Neural cell (in vitro differentiated cells): ENCODE measurements at regions not wholly inside any gene's neighbourhood (a gene's known extent, or its start where the extent isn't known, plus 50 kb on each side); places are given as distances from the start of the nearest gene placed in this dataset.

Experiments used
- H2AFZ ChIP-seq: fragments of 200-600, 300-800 bp; sonication (generic), shearing (Covaris generic); 2 replicates; pipeline ENCODE4 v1.6.0; 2014; ENCODE audit warnings: low read depth, mild to moderate bottlenecking, antibody characterized with exemption, low read length, moderate library complexity
- H3F3A ChIP-seq: fragments of 200-600 bp; shearing (Covaris generic); 2 replicates; pipeline ENCODE4 v1.6.1; 2016; ENCODE audit warnings: mild to moderate bottlenecking, moderate library complexity, mixed read lengths, antibody characterized with exemption, low read length; ENCODE audit not compliant: insufficient read depth, poor library complexity, severe bottlenecking
- H3K27ac ChIP-seq: fragments of 200-600, 300-800 bp; sonication (generic), shearing (Covaris generic); 2 replicates; pipeline ENCODE4 v1.5.1; 2014; ENCODE audit warnings: mild to moderate bottlenecking, low read length, moderate library complexity
- H3K27me3 ChIP-seq: fragments of 300-800, 200-600 bp; sonication (generic), shearing (Covaris generic); 2 replicates; pipeline ENCODE4 v1.6.0; 2014; ENCODE audit warnings: mild to moderate bottlenecking, low read depth, low read length, moderate library complexity; ENCODE audit not compliant: insufficient read depth
- H3K36me3 ChIP-seq: fragments of 300-800, 200-600 bp; sonication (generic), shearing (Covaris generic); 2 replicates; pipeline ENCODE4 v1.5.1; 2014; ENCODE audit warnings: mild to moderate bottlenecking, antibody characterized with exemption, low read length, moderate library complexity; ENCODE audit not compliant: insufficient read depth
- H3K4me2 ChIP-seq: fragments of 300-800, 200-600 bp; sonication (generic), shearing (Covaris generic); 2 replicates; pipeline ENCODE4 v1.6.0; 2014; ENCODE audit warnings: mild to moderate bottlenecking, low read length
- H3K4me3 ChIP-seq: fragments of 300-800, 200-600 bp; sonication (generic), shearing (Covaris generic); 2 replicates; pipeline ENCODE4 v1.5.1; 2014; ENCODE audit warnings: mild to moderate bottlenecking, low read length, moderate library complexity
- H3K79me2 ChIP-seq: fragments of 200-600 bp; shearing (Covaris generic); replicated peaks from 2 replicates; pipeline ENCODE4 v1.6.0; 2014; ENCODE audit warnings: mild to moderate bottlenecking, low read length, moderate library complexity; ENCODE audit not compliant: insufficient read depth
- H3K9ac ChIP-seq: fragments of 300-800, 200-600 bp; sonication (generic), shearing (Covaris generic); 2 replicates; pipeline ENCODE4 v1.6.1; 2016; ENCODE audit warnings: mild to moderate bottlenecking, low read length, mixed read lengths
- H3K9me2 ChIP-seq: fragments of 200-600 bp; shearing (Covaris generic); 2 replicates; pipeline ENCODE4 v1.6.1; 2016; ENCODE audit warnings: mild to moderate bottlenecking, low read length, mixed read lengths; ENCODE audit not compliant: insufficient read depth
- H3K9me3 ChIP-seq: fragments of 200-600, 300-800 bp; sonication (generic), shearing (Covaris generic); 2 replicates; pipeline ENCODE4 v1.6.1; 2016; ENCODE audit warnings: mild to moderate bottlenecking, mixed run types, low read length, moderate library complexity, mixed read lengths
- H4K20me1 ChIP-seq: fragments of 200-600 bp; shearing (Covaris generic); 2 replicates; pipeline ENCODE4 v1.6.1; 2016; ENCODE audit warnings: mild to moderate bottlenecking, mixed run types; ENCODE audit not compliant: insufficient read depth
- EP300 ChIP-seq: fragments of 450-650 bp; conservative IDR thresholded peaks from 2 replicates; pipeline ENCODE4 v1.6.1; 2014; ENCODE audit warnings: antibody characterized with exemption, mild to moderate bottlenecking, moderate library complexity; ENCODE audit not compliant: poor library complexity, severe bottlenecking
- EZH2 ChIP-seq: fragments of 200-600, 300-800 bp; shearing (Covaris generic), sonication (generic); IDR thresholded peaks from 2 replicates; pipeline ENCODE4 v1.6.1; 2014; ENCODE audit warnings: antibody characterized with exemption, low read length, borderline replicate concordance, mild to moderate bottlenecking; ENCODE audit not compliant: insufficient read depth, poor library complexity, severe bottlenecking
- MXI1 ChIP-seq: fragments of 450-650 bp; conservative IDR thresholded peaks from 2 replicates; pipeline ENCODE4 v1.6.1; 2014; ENCODE audit warnings: antibody characterized with exemption, mild to moderate bottlenecking; ENCODE audit not compliant: poor library complexity, severe bottlenecking
- POLR2AphosphoS5 ChIP-seq: IDR thresholded peaks from 2 replicates; pipeline ENCODE4 v1.6.1; 2012
- RAD21 ChIP-seq: fragments of 450-650 bp; conservative IDR thresholded peaks from 2 replicates; pipeline ENCODE4 v1.6.1; 2014; ENCODE audit warnings: antibody characterized with exemption, mild to moderate bottlenecking, moderate library complexity
- SMC3 ChIP-seq: fragments of 450-650 bp; conservative IDR thresholded peaks from 2 replicates; pipeline ENCODE4 v1.6.1; 2014; ENCODE audit warnings: antibody characterized with exemption, mild to moderate bottlenecking, moderate library complexity; ENCODE audit not compliant: poor library complexity
- TAF1 ChIP-seq: IDR thresholded peaks from 2 replicates; pipeline ENCODE4 v1.6.1; 2012; ENCODE audit warnings: low read depth
- TF ChIP-seq, protein P1 (sequence below): IDR thresholded peaks from 2 replicates; pipeline ENCODE4 v1.6.1; 2012; ENCODE audit warnings: borderline replicate concordance
- TF ChIP-seq, protein P2 (sequence below): fragments of 450-650 bp; IDR thresholded peaks from 2 replicates; pipeline ENCODE4 v1.5.1; 2014; ENCODE audit warnings: antibody characterized with exemption, mild to moderate bottlenecking, moderate library complexity; ENCODE audit not compliant: poor library complexity, severe bottlenecking

DNA sequence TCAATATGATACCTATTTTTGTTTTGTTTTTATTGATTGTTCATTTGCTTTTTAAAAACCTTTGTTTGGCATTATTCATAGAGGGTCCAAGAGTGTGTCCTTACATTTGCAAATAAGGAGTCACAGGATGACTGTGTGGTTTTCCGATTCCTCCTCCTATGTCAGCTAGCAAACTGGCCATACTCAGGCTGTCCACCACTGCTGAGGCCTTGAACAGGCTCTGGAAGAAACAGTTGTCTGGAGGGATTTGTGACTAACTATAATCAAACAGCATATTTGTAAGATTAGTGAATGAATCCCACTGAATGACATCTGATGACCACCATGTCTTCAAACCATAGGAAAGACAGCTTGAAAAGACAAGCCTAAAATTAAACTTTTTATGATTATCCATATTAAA is 423.4 kb upstream of the ATP11B start:
- H3K9ac ChIP-seq, result no peak overlapping the region
- H3K36me3 ChIP-seq, result no peaks in the 10 kb centered on the region
- H3K4me2 ChIP-seq, result no peak overlapping the region
- H3K27ac ChIP-seq, result no peak overlapping the region
- H3K79me2 ChIP-seq, result no peaks in the 10 kb centered on the region
- H3K4me3 ChIP-seq, result no peak overlapping the region
- H3F3A ChIP-seq, result no peaks in the 10 kb centered on the region
- H3K9me2 ChIP-seq, result no peaks in the 10 kb centered on the region
- H2AFZ ChIP-seq, result no peak overlapping the region
- TF ChIP-seq EZH2 (no peak), TAF1 (no peak), POLR2AphosphoS5 (no peak), SMC3 (no peak), EP300 (no peak), MXI1 (no peak), RAD21 (no peak)
- TF ChIP-seq, protein P1, sequence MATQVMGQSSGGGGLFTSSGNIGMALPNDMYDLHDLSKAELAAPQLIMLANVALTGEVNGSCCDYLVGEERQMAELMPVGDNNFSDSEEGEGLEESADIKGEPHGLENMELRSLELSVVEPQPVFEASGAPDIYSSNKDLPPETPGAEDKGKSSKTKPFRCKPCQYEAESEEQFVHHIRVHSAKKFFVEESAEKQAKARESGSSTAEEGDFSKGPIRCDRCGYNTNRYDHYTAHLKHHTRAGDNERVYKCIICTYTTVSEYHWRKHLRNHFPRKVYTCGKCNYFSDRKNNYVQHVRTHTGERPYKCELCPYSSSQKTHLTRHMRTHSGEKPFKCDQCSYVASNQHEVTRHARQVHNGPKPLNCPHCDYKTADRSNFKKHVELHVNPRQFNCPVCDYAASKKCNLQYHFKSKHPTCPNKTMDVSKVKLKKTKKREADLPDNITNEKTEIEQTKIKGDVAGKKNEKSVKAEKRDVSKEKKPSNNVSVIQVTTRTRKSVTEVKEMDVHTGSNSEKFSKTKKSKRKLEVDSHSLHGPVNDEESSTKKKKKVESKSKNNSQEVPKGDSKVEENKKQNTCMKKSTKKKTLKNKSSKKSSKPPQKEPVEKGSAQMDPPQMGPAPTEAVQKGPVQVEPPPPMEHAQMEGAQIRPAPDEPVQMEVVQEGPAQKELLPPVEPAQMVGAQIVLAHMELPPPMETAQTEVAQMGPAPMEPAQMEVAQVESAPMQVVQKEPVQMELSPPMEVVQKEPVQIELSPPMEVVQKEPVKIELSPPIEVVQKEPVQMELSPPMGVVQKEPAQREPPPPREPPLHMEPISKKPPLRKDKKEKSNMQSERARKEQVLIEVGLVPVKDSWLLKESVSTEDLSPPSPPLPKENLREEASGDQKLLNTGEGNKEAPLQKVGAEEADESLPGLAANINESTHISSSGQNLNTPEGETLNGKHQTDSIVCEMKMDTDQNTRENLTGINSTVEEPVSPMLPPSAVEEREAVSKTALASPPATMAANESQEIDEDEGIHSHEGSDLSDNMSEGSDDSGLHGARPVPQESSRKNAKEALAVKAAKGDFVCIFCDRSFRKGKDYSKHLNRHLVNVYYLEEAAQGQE, result no peak
- TF ChIP-seq, protein P2, sequence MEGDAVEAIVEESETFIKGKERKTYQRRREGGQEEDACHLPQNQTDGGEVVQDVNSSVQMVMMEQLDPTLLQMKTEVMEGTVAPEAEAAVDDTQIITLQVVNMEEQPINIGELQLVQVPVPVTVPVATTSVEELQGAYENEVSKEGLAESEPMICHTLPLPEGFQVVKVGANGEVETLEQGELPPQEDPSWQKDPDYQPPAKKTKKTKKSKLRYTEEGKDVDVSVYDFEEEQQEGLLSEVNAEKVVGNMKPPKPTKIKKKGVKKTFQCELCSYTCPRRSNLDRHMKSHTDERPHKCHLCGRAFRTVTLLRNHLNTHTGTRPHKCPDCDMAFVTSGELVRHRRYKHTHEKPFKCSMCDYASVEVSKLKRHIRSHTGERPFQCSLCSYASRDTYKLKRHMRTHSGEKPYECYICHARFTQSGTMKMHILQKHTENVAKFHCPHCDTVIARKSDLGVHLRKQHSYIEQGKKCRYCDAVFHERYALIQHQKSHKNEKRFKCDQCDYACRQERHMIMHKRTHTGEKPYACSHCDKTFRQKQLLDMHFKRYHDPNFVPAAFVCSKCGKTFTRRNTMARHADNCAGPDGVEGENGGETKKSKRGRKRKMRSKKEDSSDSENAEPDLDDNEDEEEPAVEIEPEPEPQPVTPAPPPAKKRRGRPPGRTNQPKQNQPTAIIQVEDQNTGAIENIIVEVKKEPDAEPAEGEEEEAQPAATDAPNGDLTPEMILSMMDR, result no peak
- H3K9me3 ChIP-seq, result no peaks in the 10 kb centered on the region
- H3K27me3 ChIP-seq, result no peaks in the 10 kb centered on the region
- no peaks in the 10 kb centered on the region for H4K20me1 ChIP-seq

DNA sequence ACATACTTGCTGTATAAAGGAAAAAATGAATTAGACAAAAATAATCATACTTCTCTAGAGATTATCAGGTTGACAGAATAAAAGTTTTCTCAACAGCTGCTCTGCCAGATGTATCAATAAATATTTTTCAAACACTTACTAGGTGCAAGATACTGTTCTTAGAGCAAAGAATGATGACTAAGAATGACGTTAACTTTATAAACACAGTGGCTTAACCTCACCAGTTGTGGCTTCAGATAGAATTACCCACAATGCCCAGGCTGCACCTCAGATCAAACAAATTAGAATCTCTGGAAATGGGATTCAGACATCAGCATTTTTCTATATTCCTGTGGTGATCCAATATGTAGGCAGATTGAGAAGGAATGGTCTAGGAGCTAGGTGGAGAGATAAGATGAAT is 422.4 kb upstream of the ATP11B start:
- Histone ChIP-seq H3F3A (no peaks in the 10 kb centered on the region), H3K9me2 (no peaks in the 10 kb centered on the region), H3K9me3 (no peaks in the 10 kb centered on the region), H3K9ac (no peak overlapping the region), H3K27me3 (no peaks in the 10 kb centered on the region), H3K36me3 (no peaks in the 10 kb centered on the region), H3K79me2 (no peaks in the 10 kb centered on the region), H3K27ac (no peak overlapping the region), H2AFZ (no peak overlapping the region), H3K4me2 (no peak overlapping the region), H4K20me1 (no peaks in the 10 kb centered on the region), H3K4me3 (no peak overlapping the region)
- TF ChIP-seq, protein P2, result no peak
- TF ChIP-seq, protein P1, result no peak
- TF ChIP-seq TAF1 (no peak), POLR2AphosphoS5 (no peak), MXI1 (no peak), EZH2 (no peak), EP300 (no peak), RAD21 (no peak), SMC3 (no peak)
